B cell (primary cell): ENCODE measurements at regions not wholly inside any gene's neighbourhood (a gene's known extent, or its start where the extent isn't known, plus 50 kb on each side); places are given as distances from the start of the nearest gene placed in this dataset.

Experiments used
- EZH2 ChIP-seq: IDR thresholded peaks from 2 replicates; pipeline ENCODE4 v1.6.1; 2012; ENCODE audit warnings: borderline replicate concordance, low read depth, mild to moderate bottlenecking, moderate library complexity, low read length; ENCODE audit not compliant: insufficient read depth, poor library complexity, severe bottlenecking
- TF ChIP-seq, protein P1 (sequence below): fragments of 200-600 bp; IDR thresholded peaks from one replicate; pipeline ENCODE4 v1.8.0; 2022; ENCODE audit warnings: antibody characterized with exemption, mild to moderate bottlenecking

DNA sequence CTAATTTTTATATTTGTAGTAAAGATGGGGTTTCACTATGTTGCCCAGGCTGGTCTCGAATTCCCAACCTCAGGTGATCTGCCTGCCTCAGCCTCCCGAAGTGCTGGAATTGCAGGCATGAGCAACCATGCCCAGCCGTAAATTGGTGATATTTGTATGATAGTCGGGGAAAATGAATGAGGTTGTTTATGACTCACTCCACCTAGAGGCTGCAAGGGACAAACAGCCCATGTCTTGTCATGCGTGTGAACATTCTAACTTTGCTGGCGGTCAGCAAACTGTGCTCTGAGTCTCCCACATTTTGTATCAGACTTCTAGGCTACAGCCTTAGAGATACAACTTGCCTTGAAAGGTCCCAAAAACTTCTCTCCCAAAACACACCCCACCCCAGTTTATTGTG is 133.5 kb upstream of the DTNA start:
- TF ChIP-seq EZH2 = no peak
- TF ChIP-seq, protein P1, sequence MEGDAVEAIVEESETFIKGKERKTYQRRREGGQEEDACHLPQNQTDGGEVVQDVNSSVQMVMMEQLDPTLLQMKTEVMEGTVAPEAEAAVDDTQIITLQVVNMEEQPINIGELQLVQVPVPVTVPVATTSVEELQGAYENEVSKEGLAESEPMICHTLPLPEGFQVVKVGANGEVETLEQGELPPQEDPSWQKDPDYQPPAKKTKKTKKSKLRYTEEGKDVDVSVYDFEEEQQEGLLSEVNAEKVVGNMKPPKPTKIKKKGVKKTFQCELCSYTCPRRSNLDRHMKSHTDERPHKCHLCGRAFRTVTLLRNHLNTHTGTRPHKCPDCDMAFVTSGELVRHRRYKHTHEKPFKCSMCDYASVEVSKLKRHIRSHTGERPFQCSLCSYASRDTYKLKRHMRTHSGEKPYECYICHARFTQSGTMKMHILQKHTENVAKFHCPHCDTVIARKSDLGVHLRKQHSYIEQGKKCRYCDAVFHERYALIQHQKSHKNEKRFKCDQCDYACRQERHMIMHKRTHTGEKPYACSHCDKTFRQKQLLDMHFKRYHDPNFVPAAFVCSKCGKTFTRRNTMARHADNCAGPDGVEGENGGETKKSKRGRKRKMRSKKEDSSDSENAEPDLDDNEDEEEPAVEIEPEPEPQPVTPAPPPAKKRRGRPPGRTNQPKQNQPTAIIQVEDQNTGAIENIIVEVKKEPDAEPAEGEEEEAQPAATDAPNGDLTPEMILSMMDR = no peak
